HEK293 (cell line): ENCODE measurements at regions not wholly inside any gene's neighbourhood (a gene's known extent, or its start where the extent isn't known, plus 50 kb on each side); places are given as distances from the start of the nearest gene placed in this dataset.

Experiments used
- CTCF ChIP-seq: fragments of 450-650 bp; formaldehyde crosslinking; IDR thresholded peaks from 2 replicates; pipeline ENCODE4 v1.5.1; 2016; ENCODE audit warnings: missing biosample characterization, missing genetic modification characterization
- HOXA7 ChIP-seq: sonication (generic); formaldehyde crosslinking; IDR thresholded peaks from 2 replicates; pipeline ENCODE4 v1.8.1; 2022; ENCODE audit warnings: missing genetic modification reagents, borderline replicate concordance
- REST ChIP-seq: fragments of 450-650 bp; formaldehyde crosslinking; IDR thresholded peaks from 2 replicates; pipeline ENCODE4 v1.5.1; 2016; ENCODE audit warnings: missing biosample characterization, missing genetic modification characterization
- TSHZ1 ChIP-seq: fragments of 450-650 bp; formaldehyde crosslinking; IDR thresholded peaks from 2 replicates; pipeline ENCODE4 v1.5.1; 2016; ENCODE audit warnings: missing biosample characterization, missing genetic modification characterization, borderline replicate concordance
- YY1 ChIP-seq: fragments of 450-650 bp; formaldehyde crosslinking; IDR thresholded peaks from 2 replicates; pipeline ENCODE4 v1.5.1; 2018; ENCODE audit warnings: missing biosample characterization, missing genetic modification characterization
- ZBTB26 ChIP-seq: fragments of 450-650 bp; formaldehyde crosslinking; optimal IDR thresholded peaks from 2 replicates; pipeline ENCODE3; 2016; ENCODE audit warnings: missing biosample characterization, mild to moderate bottlenecking, missing genetic modification characterization
- ZBTB7A ChIP-seq: fragments of 450-650 bp; formaldehyde crosslinking; IDR thresholded peaks from 2 replicates; pipeline ENCODE4 v1.5.1; 2016; ENCODE audit warnings: low read depth, missing biosample characterization, missing genetic modification characterization
- ZNF132 ChIP-seq: fragments of 450-650 bp; formaldehyde crosslinking; IDR thresholded peaks from 2 replicates; pipeline ENCODE4 v1.5.1; 2017; ENCODE audit warnings: missing biosample characterization, missing genetic modification characterization, borderline replicate concordance
- ZNF138 ChIP-seq: fragments of 450-650 bp; formaldehyde crosslinking; IDR thresholded peaks from 2 replicates; pipeline ENCODE4 v1.5.1; 2016; ENCODE audit warnings: missing biosample characterization, missing genetic modification characterization, borderline replicate concordance
- ZNF223 ChIP-seq: fragments of 450-650 bp; formaldehyde crosslinking; IDR thresholded peaks from 2 replicates; pipeline ENCODE4 v1.5.1; 2016; ENCODE audit warnings: missing biosample characterization, missing genetic modification characterization
- ZNF629 ChIP-seq: fragments of 450-650 bp; formaldehyde crosslinking; IDR thresholded peaks from 2 replicates; pipeline ENCODE4 v1.5.1; 2017; ENCODE audit warnings: missing biosample characterization, missing genetic modification characterization
- ZNF747 ChIP-seq: fragments of 450-650 bp; formaldehyde crosslinking; IDR thresholded peaks from 2 replicates; pipeline ENCODE4 v1.5.1; 2016; ENCODE audit warnings: missing biosample characterization, missing genetic modification characterization
- TF ChIP-seq, protein P1 (sequence below): fragments of 450-650 bp; IDR thresholded peaks from 2 replicates; pipeline ENCODE4 v1.5.1; 2018; ENCODE audit warnings: missing biosample characterization, mild to moderate bottlenecking, missing genetic modification characterization
- TF ChIP-seq, protein P2 (sequence below): fragments of 450-650 bp; formaldehyde crosslinking; IDR thresholded peaks from 2 replicates; pipeline ENCODE4 v1.5.1; 2017; ENCODE audit warnings: missing biosample characterization, missing genetic modification characterization

GRCh38 chr2:47641366-47641765 lies 70.6 kb upstream of the KCNK12 start:
- TF ChIP-seq ZNF629 = no peak
- TF ChIP-seq TSHZ1 = no peak
- no peak for TF ChIP-seq ZBTB7A (tag by site-specific recombination)
- no peak for TF ChIP-seq ZBTB26 (tag by site-specific recombination)
- TF ChIP-seq, protein P1, sequence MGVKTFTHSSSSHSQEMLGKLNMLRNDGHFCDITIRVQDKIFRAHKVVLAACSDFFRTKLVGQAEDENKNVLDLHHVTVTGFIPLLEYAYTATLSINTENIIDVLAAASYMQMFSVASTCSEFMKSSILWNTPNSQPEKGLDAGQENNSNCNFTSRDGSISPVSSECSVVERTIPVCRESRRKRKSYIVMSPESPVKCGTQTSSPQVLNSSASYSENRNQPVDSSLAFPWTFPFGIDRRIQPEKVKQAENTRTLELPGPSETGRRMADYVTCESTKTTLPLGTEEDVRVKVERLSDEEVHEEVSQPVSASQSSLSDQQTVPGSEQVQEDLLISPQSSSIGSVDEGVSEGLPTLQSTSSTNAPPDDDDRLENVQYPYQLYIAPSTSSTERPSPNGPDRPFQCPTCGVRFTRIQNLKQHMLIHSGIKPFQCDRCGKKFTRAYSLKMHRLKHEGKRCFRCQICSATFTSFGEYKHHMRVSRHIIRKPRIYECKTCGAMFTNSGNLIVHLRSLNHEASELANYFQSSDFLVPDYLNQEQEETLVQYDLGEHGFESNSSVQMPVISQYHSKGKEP (tag by site-specific recombination) = no peak
- TF ChIP-seq ZNF747 (tag by site-specific recombination) = no peak
- TF ChIP-seq ZNF132 (tag by site-specific recombination) = no peak
- TF ChIP-seq ZNF223 (tag by site-specific recombination) = no peak
- no peak for TF ChIP-seq CTCF (tag by site-specific recombination)
- TF ChIP-seq REST (tag by site-specific recombination) = no peak
- TF ChIP-seq ZNF138 = no peak
- no peak for TF ChIP-seq YY1
- no peak for TF ChIP-seq HOXA7 (CRISPR knock-in tag)
- TF ChIP-seq, protein P2, sequence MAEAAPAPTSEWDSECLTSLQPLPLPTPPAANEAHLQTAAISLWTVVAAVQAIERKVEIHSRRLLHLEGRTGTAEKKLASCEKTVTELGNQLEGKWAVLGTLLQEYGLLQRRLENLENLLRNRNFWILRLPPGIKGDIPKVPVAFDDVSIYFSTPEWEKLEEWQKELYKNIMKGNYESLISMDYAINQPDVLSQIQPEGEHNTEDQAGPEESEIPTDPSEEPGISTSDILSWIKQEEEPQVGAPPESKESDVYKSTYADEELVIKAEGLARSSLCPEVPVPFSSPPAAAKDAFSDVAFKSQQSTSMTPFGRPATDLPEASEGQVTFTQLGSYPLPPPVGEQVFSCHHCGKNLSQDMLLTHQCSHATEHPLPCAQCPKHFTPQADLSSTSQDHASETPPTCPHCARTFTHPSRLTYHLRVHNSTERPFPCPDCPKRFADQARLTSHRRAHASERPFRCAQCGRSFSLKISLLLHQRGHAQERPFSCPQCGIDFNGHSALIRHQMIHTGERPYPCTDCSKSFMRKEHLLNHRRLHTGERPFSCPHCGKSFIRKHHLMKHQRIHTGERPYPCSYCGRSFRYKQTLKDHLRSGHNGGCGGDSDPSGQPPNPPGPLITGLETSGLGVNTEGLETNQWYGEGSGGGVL = no peak
